ENCODE measurements at regions not wholly inside any gene's neighbourhood (a gene's known extent, or its start where the extent isn't known, plus 50 kb on each side); places are given as distances from the start of the nearest gene placed in this dataset.

GRCh38 chr6:163915131-163915530 is 500.6 kb downstream of the QKI start:
- TF ChIP-seq POLR2A (IDR thresholded peaks at IDR 0.05; ENCODE audit: low read depth) = no peak
- TF ChIP-seq CTCF (IDR thresholded peaks at IDR 0.05) = no peak
- no peak for TF ChIP-seq EP300 (IDR thresholded peaks at IDR 0.05)
- TF ChIP-seq POLR2AphosphoS5 (IDR thresholded peaks at IDR 0.05) = no peak
- Histone ChIP-seq H3K27me3 (no peaks in the 10 kb centered on the region), H3K9me3 (no peaks in the 10 kb centered on the region), H3K4me3 (no peak overlapping the region), H3K36me3 (no peaks in the 10 kb centered on the region), H3K27ac (replicated peaks in 1 of 4) (no peak overlapping the region), H3K4me1 (no peaks in the 10 kb centered on the region)
- intact Hi-C loops (cut with DNase I) = no loop called here
- WGBS = 91% methylated on average over 8 of the region's 8 CpGs
- no peak for DNase-seq (ENCODE audit: extremely low spot score)

- Histone ChIP-seq H3K4me1 (no peaks in the 10 kb centered on the region), H3K4me3 (no peak overlapping the region), H3K36me3 (no peaks in the 10 kb centered on the region), H3K27ac (replicated peaks in 1 of 4) (no peak overlapping the region), H3K9me3 (no peaks in the 10 kb centered on the region), H3K27me3 (no peaks in the 10 kb centered on the region)
- TF ChIP-seq POLR2AphosphoS5 (IDR thresholded peaks at IDR 0.05) (no peak), CTCF (IDR thresholded peaks at IDR 0.05) (no peak), EP300 (IDR thresholded peaks at IDR 0.05) (no peak)
- DNase-seq (ENCODE audit: extremely low spot score) = no peak
- WGBS = 88% methylated on average over 9 of the region's 9 CpGs
- intact Hi-C loops (cut with DNase I) = no loop called here
Observed at GRCh38 chr6:163913045-163913444, 498.5 kb downstream of the QKI start.

GRCh38 chr6:163906006-163906710 is 491.6 kb downstream of the QKI start:
- DNase-seq (ENCODE audit: extremely low spot score) = no peak
- WGBS = 85% methylated on average over 8 of the region's 8 CpGs
- no peaks in the 10 kb centered on the region for H3K4me1 ChIP-seq
- no peaks in the 10 kb centered on the region for H3K36me3 ChIP-seq
- H3K9me3 ChIP-seq = no peaks in the 10 kb centered on the region
- TF ChIP-seq POLR2AphosphoS5 (IDR thresholded peaks at IDR 0.05) (no peak), POLR2A (IDR thresholded peaks at IDR 0.05; ENCODE audit: low read depth) (no peak), CTCF (IDR thresholded peaks at IDR 0.05) (no peak), EP300 (IDR thresholded peaks at IDR 0.05) (no peak)
- H3K27me3 ChIP-seq = no peaks in the 10 kb centered on the region
- H3K27ac ChIP-seq (replicated peaks in 1 of 4) = no peak overlapping the region
- intact Hi-C loops (cut with DNase I) = no loop called here
- no peak overlapping the region for H3K4me3 ChIP-seq

- Histone ChIP-seq H3K27ac (replicated peaks in 1 of 4) (no peak overlapping the region), H3K27me3 (no peaks in the 10 kb centered on the region), H3K4me3 (no peak overlapping the region), H3K36me3 (no peaks in the 10 kb centered on the region), H3K9me3 (no peaks in the 10 kb centered on the region), H3K4me1 (no peaks in the 10 kb centered on the region)
- intact Hi-C loops (cut with DNase I) = no loop called here
- DNase-seq (ENCODE audit: extremely low spot score) = no peak
- TF ChIP-seq POLR2A (IDR thresholded peaks at IDR 0.05; ENCODE audit: low read depth) = no peak
- TF ChIP-seq CTCF (IDR thresholded peaks at IDR 0.05) = no peak
- TF ChIP-seq EP300 (IDR thresholded peaks at IDR 0.05) = no peak
- TF ChIP-seq POLR2AphosphoS5 (IDR thresholded peaks at IDR 0.05) = no peak
- 42% methylated on average over 7 of the region's 7 CpGs for WGBS
Observed at GRCh38 chr6:163904186-163904585, 489.7 kb downstream of the QKI start.

- intact Hi-C loops (cut with DNase I) = no loop called here
- Histone ChIP-seq H3K9me3 (no peaks in the 10 kb centered on the region), H3K27me3 (no peaks in the 10 kb centered on the region), H3K4me3 (no peak overlapping the region), H3K27ac (replicated peaks in 1 of 4) (no peak overlapping the region), H3K4me1 (no peaks in the 10 kb centered on the region), H3K36me3 (no peaks in the 10 kb centered on the region)
- 76% methylated on average over 8 of the region's 8 CpGs for WGBS
- no peak for TF ChIP-seq POLR2AphosphoS5 (IDR thresholded peaks at IDR 0.05)
- no peak for TF ChIP-seq POLR2A (IDR thresholded peaks at IDR 0.05; ENCODE audit: low read depth)
- TF ChIP-seq EP300 (IDR thresholded peaks at IDR 0.05) = no peak
- DNase-seq (ENCODE audit: extremely low spot score) = no peak
Observed at GRCh38 chr6:163903541-163903940, 489.0 kb downstream of the QKI start.

Measured in esophagus muscularis mucosa (tissue), 4 donors.